Left colon (tissue), 2 donors: ENCODE measurements at regions not wholly inside any gene's neighbourhood (a gene's known extent, or its start where the extent isn't known, plus 50 kb on each side); places are given as distances from the start of the nearest gene placed in this dataset.
"Not testable (repeated sequence)": the region's sequence is repeated elsewhere in the genome, so short reads cannot be mapped to it uniquely, and the experiment has no call there.

Source experiments
- ATAC-seq: fragments of 200-7000 bp; cut with Tn5 transposase; one replicate; pipeline ENCODE4 v1.9.1; 2020; ENCODE audit warnings: mild to moderate bottlenecking, moderate library complexity
- DNase-seq, 2 donors: peaks; one replicate each; pipeline ENCODE4 v3.0.0-alpha.2; 2020
- intact Hi-C, 2 donors: fragments of 100-400 bp; cut with DNase I in 1 of 2; cut with micrococcal nuclease in 1 of 2; formaldehyde crosslinking; loops; one replicate each; pipeline versions ENCODE4 v1.11.2 to v1.14.0; 2022; cut with DNase I, micrococcal nuclease
- donor health status: DM: no; HTN: no; CAD: no.
- donor health status: DM: yes; HTN: yes; CAD: no.

GRCh38 chr2:21822505-21822904, 698.7 kb downstream of the TDRD15 start:
- ATAC-seq: no peak
- no peak for DNase-seq
- intact Hi-C loops: no loop called here

- DNase-seq: no peak
- intact Hi-C loops: no loop called here
- no peak for ATAC-seq
These were observed 710.0 kb downstream of the TDRD15 start for GRCh38 chr2:21833767-21834166.

GRCh38 chr2:21836261-21836660, 712.5 kb downstream of the TDRD15 start:
- intact Hi-C loops: no loop called here
- DNase-seq (no peak), ATAC-seq (no peak)

GRCh38 chr2:21836719-21837118, 713.0 kb downstream of the TDRD15 start:
- DNase-seq: no peak
- intact Hi-C loops: no loop called here

GRCh38 chr2:21837168-21837960, 713.6 kb downstream of the TDRD15 start:
- intact Hi-C loops: no loop called here
- no peak for ATAC-seq

More at GRCh38 chr2:21836719-21837118, 713.0 kb downstream of the TDRD15 start:
- ATAC-seq: no peak

GRCh38 chr2:21841341-21841740, 717.6 kb downstream of the TDRD15 start:
- ATAC-seq (no peak), DNase-seq (no peak)
- intact Hi-C loops: no loop called here

More at GRCh38 chr2:21837168-21837960, 713.6 kb downstream of the TDRD15 start:
- DNase-seq: no peak

- DNase-seq, ATAC-seq, intact Hi-C loops: not testable (repeated sequence)
These were observed 726.6 kb downstream of the TDRD15 start for GRCh38 chr2:21850367-21850766.

GRCh38 chr2:21854938-21855337, 731.2 kb downstream of the TDRD15 start:
- DNase-seq: no peak
- intact Hi-C loops: no loop called here
- ATAC-seq: no peak

GRCh38 chr2:21856708-21857107, 732.9 kb downstream of the TDRD15 start:
- DNase-seq (no peak), ATAC-seq (no peak)
- intact Hi-C loops: no loop called here

GRCh38 chr2:21860907-21861306, 737.1 kb downstream of the TDRD15 start:
- ATAC-seq (no peak), DNase-seq (no peak)
- intact Hi-C loops: no loop called here

GRCh38 chr2:21866316-21866715, 742.5 kb downstream of the TDRD15 start:
- ATAC-seq: no peak
- intact Hi-C loops: no loop called here

GRCh38 chr2:21887881-21888280, 764.1 kb downstream of the TDRD15 start:
- DNase-seq (no peak), ATAC-seq (no peak)
- intact Hi-C loops: no loop called here

More at GRCh38 chr2:21866316-21866715, 742.5 kb downstream of the TDRD15 start:
- no peak for DNase-seq

GRCh38 chr2:21890041-21890440, 766.3 kb downstream of the TDRD15 start:
- no peak for DNase-seq
- intact Hi-C loops: no loop called here
- no peak for ATAC-seq

GRCh38 chr2:21890716-21891115, 766.9 kb downstream of the TDRD15 start:
- intact Hi-C loops: no loop called here
- DNase-seq (no peak), ATAC-seq (no peak)

GRCh38 chr2:21891191-21891590, 767.4 kb downstream of the TDRD15 start:
- intact Hi-C loops: no loop called here
- no peak for ATAC-seq

GRCh38 chr2:21892140-21892539, 768.4 kb downstream of the TDRD15 start:
- no peak for ATAC-seq
- no peak for DNase-seq
- intact Hi-C loops: no loop called here

More at GRCh38 chr2:21891191-21891590, 767.4 kb downstream of the TDRD15 start:
- no peak for DNase-seq

GRCh38 chr2:21895200-21895599, 771.4 kb downstream of the TDRD15 start:
- DNase-seq (no peak), ATAC-seq (no peak)
- intact Hi-C loops: no loop called here

- ATAC-seq, intact Hi-C loops, DNase-seq: not testable (repeated sequence)
These were observed 785.1 kb downstream of the TDRD15 start for GRCh38 chr2:21908712-21909380.

GRCh38 chr2:21910832-21911507, 787.2 kb downstream of the TDRD15 start:
- DNase-seq: no peak
- ATAC-seq: no peak
- intact Hi-C loops: no loop called here

- no peak for DNase-seq
- no peak for ATAC-seq
- intact Hi-C loops: no loop called here
These were observed 788.6 kb downstream of the TDRD15 start for GRCh38 chr2:21912405-21912804.
